NCI-H2107 (cell line): ENCODE measurements at regions not wholly inside any gene's neighbourhood (a gene's known extent, or its start where the extent isn't known, plus 50 kb on each side); places are given as distances from the start of the nearest gene placed in this dataset.
"Not testable (repeated sequence)": the region's sequence is repeated elsewhere in the genome, so short reads cannot be mapped to it uniquely, and the experiment has no call there.

Experiments
- DNase-seq: peaks from one replicate; lab custom pipeline; 2025; lab: John Stamatoyannopoulos, UW

- DNase-seq = no peak
These were observed 75.3 kb downstream of the TMEM167A start for GRCh38 chr5:83001796-83002381.

GRCh38 chr5:83000922-83001321 is 76.3 kb downstream of the TMEM167A start:
- no peak for DNase-seq

DNA sequence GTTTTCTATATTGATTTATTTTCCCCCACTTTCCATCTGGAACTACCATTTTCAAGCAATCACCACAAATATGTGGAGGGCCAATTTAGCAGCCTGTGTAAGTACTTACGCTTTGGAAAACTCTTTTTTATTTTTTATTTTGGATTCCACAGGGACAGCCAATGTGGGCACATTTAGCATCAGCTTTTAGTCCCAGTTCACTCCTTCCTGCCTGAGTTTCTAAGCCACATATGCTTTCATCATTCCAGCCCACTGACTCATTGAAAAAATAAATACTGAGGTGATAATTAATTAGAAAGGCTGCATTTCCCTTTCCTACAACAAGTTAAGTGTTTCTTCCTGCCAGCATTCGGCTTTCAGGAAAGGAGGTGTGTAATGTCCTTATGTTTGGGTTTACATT is 76.8 kb downstream of the TMEM167A start:
- no peak for DNase-seq

DNA sequence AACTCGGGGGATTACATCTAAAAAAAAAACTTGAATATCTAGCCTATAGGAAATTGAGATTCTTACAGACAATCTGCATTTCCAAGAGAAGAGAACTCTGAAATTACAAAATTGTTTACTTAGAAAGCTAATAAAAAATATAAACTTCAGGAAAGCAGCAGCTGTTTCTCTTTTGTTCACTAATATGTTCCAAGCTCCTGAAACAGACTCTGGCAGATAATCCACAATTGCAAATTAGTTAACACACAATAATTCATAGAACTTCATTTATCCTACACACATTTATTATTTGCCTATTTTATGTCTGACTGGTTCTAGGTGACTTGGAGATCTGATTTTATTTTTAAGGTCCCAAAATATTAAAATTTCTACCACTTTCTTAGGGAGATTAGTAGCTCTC is 83.8 kb downstream of the TMEM167A start:
- no peak for DNase-seq

GRCh38 chr5:82992646-82993045 is 84.5 kb downstream of the TMEM167A start:
- DNase-seq = no peak

DNA sequence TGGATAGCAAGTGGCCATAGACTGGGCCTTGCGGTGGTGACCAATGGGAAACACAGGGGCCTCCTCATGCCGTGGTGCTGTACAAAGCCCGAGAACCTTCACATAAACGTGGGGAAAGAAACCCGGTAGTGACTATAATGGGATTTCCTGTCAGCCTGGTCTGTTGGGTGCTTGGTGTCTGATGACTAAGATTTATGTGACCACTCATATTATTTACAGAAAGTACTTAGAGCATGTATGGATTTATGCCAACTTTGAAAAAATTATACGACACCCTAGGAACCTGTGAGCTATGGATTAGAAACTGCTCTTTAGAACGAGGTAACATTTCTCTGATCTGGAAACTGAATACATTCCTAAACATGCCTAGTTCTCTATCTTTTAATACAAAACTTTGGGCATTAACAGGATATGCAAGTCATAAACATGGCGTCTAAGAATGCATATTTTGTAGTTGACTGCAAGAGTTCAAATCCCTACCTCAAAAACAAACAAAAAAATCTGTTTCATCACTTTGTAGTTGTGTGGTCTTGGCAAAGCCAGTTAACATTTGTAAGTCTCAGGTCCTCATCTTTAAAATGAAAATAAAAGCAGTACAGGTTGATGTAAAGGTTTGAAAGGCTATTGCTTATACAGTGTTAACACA is 85.4 kb downstream of the TMEM167A start:
- no peak for DNase-seq

GRCh38 chr5:82991059-82991458 is 86.1 kb downstream of the TMEM167A start:
- DNase-seq = no peak

DNA sequence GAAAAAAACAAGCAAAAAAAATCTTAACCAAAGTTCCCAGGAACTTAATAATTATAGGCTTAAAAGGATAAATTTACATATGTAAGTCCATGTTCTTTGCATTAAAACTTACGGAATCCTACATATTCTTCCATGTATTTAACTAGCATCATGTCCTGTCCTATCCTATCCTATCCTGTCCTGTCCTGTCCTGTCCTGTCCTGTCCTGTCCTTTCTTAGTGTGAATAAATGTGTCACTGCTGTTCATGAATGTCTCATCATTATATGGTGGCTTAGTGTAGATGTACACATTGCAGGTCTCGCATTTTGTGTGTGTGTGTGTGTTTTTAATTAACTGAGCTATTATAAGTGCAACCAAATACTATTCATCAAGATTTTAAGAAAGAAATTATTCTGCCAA is 90.0 kb downstream of the TMEM167A start:
- no peak for DNase-seq

DNA sequence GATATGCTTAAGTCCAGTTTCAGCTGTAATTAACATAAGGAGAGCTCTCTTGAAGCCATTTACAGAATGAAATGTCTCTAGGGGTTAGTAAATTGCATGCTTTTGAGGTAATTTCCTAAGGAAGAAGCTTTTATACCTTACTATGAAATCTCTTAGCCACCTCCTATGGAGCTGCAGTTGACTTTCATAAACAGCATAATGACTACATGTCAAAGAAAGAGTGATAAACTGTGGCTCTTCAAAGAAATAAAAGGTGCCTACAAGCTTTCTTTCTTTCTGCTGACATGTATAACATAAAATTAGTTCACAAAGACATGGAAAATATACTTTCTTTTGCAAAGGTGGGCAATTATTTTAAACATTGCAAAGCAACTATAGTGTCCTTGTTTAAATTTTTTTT is 90.8 kb downstream of the TMEM167A start:
- no peak for DNase-seq

DNA sequence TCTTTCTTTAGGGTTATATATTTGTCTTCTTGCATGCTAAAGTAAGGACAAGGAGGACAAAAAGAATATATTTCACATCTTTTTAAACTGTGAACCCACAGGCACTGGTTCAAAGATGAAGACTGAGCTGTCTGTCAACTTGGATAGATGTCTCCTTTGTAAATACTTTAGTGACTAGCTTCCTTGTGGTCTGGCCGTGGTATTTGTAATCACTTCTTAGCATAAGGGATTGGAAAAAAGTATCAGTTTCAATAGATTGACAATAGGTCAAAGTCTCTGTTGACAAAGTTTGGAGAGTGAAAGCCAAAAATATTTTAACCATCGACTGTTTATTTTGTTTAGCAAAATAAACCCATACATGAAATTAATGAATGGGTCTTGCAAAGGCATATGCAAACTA is 91.4 kb downstream of the TMEM167A start:
- no peak for DNase-seq

DNA sequence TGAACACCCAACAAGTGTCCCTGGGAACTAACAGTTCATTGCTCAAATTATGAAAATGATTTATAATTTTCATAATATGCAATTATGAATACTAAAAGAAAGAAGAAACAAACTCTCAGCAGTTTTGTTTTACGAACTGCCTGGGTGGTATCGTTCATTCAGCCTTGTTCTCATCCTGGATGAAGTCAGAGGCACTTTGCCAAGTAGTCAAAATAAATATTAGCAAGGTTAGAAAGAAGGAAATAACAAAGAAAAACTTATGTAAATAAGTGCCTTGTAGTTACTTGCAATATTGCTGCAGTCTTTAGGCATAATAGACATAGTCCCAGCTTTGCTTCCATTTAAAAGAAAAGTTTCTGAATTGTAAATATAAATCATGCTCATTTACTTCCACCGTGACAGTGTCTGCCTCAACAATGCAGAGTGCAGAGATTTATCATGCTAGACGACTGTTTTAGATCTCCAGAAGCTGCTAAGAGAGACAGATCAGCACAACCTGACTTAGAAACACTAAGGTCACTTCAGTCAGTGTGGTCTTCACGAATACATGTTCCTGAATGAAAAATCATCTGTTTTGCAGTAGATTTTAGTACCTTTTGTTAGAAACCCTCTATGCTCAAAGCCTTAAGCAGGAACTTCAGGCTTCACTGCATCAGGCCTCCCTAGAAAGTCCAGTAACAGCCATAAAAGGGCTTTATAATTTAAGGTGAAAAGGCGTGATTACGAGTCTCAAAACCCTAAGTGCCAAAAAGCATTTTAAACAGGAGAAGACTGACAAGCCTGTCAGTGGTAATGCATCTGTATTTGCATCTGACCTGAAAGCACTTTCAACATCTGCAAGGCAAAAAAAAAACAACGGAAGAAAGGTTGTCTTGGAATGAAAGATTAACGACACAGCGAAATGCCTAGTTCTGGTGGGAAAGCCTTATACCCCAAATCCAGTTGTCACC is 92.1 kb downstream of the TMEM167A start:
- no peak for DNase-seq

DNA sequence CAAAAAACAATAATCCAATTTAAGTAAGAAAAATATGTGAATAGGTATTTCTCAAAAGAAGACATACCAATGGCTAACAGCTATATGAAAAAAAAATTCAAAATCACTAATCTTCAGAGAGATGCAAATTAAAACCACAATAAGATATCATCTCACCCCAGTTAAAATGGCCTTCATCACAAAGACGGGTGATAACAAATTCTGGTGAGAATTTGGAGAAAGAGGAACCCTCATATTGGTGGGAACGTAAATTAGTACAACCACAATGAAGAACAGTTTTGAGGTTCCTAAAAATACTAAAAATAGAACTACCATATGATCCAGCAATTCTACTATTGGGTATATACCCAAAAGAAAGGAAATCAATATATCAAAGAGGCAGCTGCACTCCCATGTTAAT is 94.3 kb downstream of the TMEM167A start:
- DNase-seq = no peak

DNA sequence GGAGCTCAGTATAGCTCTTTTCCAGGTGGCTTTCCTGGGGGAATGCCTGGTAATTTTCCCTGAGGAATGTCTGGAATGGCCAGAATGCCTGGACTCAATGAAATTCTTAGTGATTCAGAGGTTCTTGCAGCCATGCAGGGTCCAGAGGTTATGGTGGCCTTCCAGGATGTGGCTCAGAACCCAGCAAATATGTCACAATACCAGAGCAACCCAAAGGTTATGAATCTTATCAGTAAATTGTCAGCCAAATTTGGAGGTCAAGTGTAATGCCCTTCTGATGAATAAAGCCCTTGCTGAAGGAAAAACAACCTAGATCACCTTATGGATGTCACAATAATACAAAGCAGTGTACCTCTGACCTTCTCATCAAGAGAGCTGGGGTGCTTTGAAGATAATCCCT is 100.3 kb downstream of the TMEM167A start:
- DNase-seq = not testable (repeated sequence)

DNA sequence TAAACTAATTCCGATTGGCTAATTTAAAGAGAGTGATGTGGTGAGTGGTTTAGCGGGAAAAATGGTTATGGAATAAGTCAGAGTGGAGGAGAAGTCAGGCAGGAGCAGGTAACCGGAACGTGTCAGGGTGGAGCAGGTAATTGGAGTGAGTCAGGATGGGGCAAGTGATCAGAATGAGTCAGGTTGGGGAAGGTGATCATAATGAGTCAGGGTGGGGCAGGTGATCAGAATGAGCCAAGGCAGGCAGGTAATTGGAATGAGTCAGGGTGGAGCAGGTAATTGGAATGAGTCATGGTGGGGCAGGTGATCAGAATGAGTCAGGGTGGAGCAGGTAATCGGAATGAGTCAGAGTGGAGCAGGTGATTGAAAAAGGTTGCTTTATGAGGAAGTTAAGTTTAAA is 101.4 kb downstream of the TMEM167A start:
- DNase-seq = no peak

- no peak for DNase-seq
These were observed 101.8 kb downstream of the TMEM167A start for GRCh38 chr5:82975396-82975795.

GRCh38 chr5:82974346-82974745 is 102.8 kb downstream of the TMEM167A start:
- not testable (repeated sequence) for DNase-seq

DNA sequence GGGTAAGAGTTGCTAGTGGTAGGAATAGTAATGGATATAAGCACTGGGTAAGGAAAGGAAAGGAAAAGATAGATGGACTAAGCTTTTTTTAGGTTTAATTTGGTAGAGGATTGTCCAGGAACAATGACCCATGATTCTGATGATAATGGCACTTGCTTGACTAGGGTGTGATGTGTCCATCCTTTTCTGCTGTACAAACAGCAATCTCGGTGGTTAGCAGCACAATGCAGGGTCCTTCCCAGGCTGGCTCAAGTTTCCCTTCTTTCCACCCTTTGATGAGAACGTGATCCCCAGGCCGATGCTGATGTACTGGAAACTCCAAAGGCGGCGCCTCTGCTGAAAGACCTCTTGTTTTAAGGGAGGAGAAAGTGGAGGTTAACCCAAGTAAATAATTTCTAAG is 105.3 kb downstream of the TMEM167A start:
- no peak for DNase-seq

- DNase-seq = not testable (repeated sequence)
These were observed 106.0 kb downstream of the TMEM167A start for GRCh38 chr5:82971034-82971806.

- not testable (repeated sequence) for DNase-seq
These were observed 107.8 kb downstream of the TMEM167A start for GRCh38 chr5:82969221-82969976.

- no peak for DNase-seq
These were observed 110.1 kb downstream of the TMEM167A start for GRCh38 chr5:82967072-82967471.

DNA sequence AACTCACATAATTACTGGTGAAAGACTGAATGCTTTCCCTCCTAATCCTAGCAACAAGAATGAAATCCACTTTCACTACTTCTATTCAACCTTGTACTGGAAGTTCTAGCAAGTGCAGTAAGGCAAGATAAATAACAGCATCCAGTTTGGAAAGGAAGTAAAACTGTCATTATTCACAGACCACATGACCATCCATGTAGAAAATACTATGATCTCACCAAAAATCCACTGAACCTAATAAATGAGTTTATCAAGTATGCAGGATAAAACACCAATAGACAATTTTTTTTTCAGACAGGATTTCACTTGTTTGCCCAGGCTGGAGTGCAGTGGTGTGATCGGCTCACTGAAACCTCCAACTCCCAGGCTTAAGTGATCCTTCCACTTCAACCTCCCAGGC is 117.7 kb downstream of the TMEM167A start:
- no peak for DNase-seq
